ENCODE measurements at regions not wholly inside any gene's neighbourhood (a gene's known extent, or its start where the extent isn't known, plus 50 kb on each side); places are given as distances from the start of the nearest gene placed in this dataset.

GRCh38 chr12:84075991-84076390, 836.6 kb downstream of the SLC6A15 start:
- Mint-ChIP-seq H3K4me3 (ENCODE audit: low read depth) (no peak overlapping the region), H3K27ac (no peak overlapping the region), H3K27me3 (no peaks in the 10 kb centered on the region), H3K4me1 (ENCODE audit: low read depth) (no peaks in the 10 kb centered on the region), H3K36me3 (ENCODE audit: insufficient read depth) (no peaks in the 10 kb centered on the region), H3K9me3 (ENCODE audit: low read depth) (no peaks in the 10 kb centered on the region)
- no peak for TF ChIP-seq CTCF (IDR thresholded peaks at IDR 0.05; ENCODE audit: unreplicated experiment)
- no peak for DNase-seq (ENCODE audit: low spot score, unreplicated experiment)

DNA sequence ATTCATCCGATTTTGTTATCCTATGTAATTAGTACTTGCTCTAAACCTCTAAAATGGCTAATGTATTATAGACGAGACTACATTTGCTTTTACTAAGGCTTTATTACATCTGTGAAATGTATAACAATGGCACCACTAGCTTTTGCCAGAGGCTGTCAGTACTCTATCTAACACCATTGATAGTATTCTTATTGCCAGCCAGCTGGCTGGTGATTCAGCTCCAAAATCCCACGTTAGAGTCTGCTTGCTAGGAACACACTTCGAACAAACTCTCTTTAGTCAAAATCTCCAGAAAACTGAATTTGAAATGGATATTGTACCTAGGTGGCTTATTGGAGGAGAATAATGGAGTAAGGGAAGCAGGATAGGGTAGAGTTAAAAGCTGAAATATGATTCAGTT, 839.2 kb downstream of the SLC6A15 start:
- Mint-ChIP-seq H3K4me3 (ENCODE audit: low read depth) (no peak overlapping the region), H3K36me3 (ENCODE audit: insufficient read depth) (no peaks in the 10 kb centered on the region), H3K9me3 (ENCODE audit: low read depth) (no peaks in the 10 kb centered on the region)

DNA sequence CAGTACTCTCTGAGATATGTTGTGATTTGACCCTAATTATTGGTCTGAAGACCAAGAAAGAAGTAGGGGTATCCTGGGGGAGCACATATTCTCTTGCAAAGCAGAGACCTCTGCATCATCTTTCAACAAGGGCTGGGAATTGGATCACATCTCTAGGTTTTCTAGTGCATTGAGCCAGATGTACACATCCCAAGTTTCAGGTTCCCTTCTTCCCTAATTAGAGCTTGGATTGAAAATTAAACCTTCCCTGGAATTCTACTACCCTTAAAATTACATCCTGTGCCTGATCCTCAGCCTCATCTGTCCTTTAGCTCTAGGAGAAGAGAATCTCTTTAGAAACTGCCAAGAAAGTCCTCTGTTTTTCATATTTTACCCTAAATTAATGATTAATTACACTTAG, 839.6 kb downstream of the SLC6A15 start:
- no peak overlapping the region for H3K27ac Mint-ChIP-seq
- DNase-seq (ENCODE audit: low spot score, unreplicated experiment), result no peak
- TF ChIP-seq CTCF (IDR thresholded peaks at IDR 0.05; ENCODE audit: unreplicated experiment), result no peak
- no peaks in the 10 kb centered on the region for H3K36me3 Mint-ChIP-seq (ENCODE audit: insufficient read depth)
- no peaks in the 10 kb centered on the region for H3K4me1 Mint-ChIP-seq (ENCODE audit: low read depth)
- H3K27me3 Mint-ChIP-seq, result no peaks in the 10 kb centered on the region
- H3K9me3 Mint-ChIP-seq (ENCODE audit: low read depth), result no peaks in the 10 kb centered on the region
- H3K4me3 Mint-ChIP-seq (ENCODE audit: low read depth), result no peak overlapping the region

More for the DNA sequence above, 839.2 kb downstream of the SLC6A15 start:
- TF ChIP-seq CTCF (IDR thresholded peaks at IDR 0.05; ENCODE audit: unreplicated experiment), result no peak
- H3K27ac Mint-ChIP-seq, result no peak overlapping the region
- DNase-seq (ENCODE audit: low spot score, unreplicated experiment), result no peak
- no peaks in the 10 kb centered on the region for H3K27me3 Mint-ChIP-seq
- no peaks in the 10 kb centered on the region for H3K4me1 Mint-ChIP-seq (ENCODE audit: low read depth)

DNA sequence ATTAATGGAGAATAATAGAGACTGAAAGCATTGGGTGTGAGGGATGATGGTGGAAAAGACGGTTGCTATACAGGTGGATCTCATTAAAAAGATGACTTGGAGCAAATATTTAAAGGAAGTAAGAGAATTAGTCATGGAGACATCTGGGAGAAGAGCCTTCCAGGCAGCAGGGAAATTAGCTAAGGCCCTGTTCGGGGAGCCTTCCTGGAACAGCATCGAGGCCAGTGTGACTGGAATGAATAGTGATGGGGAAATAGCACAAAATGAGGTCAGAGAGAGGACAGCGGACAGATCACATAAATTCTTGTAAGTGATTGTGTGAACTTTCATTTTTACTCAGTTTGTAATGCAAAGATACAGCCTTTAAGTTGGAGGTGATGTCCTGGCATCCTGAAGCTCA, 842.3 kb downstream of the SLC6A15 start:
- no peaks in the 10 kb centered on the region for H3K36me3 Mint-ChIP-seq (ENCODE audit: insufficient read depth)
- no peaks in the 10 kb centered on the region for H3K9me3 Mint-ChIP-seq (ENCODE audit: low read depth)
- H3K27me3 Mint-ChIP-seq, result no peaks in the 10 kb centered on the region
- H3K4me3 Mint-ChIP-seq (ENCODE audit: low read depth), result no peak overlapping the region
- TF ChIP-seq CTCF (IDR thresholded peaks at IDR 0.05; ENCODE audit: unreplicated experiment), result no peak
- no peaks in the 10 kb centered on the region for H3K4me1 Mint-ChIP-seq (ENCODE audit: low read depth)
- H3K27ac Mint-ChIP-seq, result no peak overlapping the region
- no peak for DNase-seq (ENCODE audit: low spot score, unreplicated experiment)

DNA sequence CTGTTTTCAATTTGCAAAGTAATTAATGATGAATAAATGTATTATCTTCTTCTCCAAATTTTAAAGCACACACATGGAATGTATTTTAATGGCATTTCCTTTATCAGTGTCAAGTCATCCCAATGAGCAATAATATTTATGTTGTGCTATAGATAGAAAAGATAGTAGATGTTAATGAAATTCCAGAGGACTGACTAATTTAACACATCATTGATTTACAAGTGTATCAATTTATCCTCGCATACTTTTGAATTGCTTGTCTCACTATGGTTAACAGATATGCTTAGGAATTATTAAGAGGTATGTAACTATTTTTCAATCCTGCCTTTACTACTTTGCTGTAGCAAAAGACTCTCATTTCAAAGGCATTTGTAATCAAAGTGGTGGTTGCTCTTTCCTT, 842.9 kb downstream of the SLC6A15 start:
- Mint-ChIP-seq H3K27ac (no peak overlapping the region), H3K9me3 (ENCODE audit: low read depth) (no peaks in the 10 kb centered on the region), H3K4me1 (ENCODE audit: low read depth) (no peaks in the 10 kb centered on the region), H3K36me3 (ENCODE audit: insufficient read depth) (no peaks in the 10 kb centered on the region), H3K27me3 (no peaks in the 10 kb centered on the region), H3K4me3 (ENCODE audit: low read depth) (no peak overlapping the region)
- DNase-seq (ENCODE audit: low spot score, unreplicated experiment), result no peak
- no peak for TF ChIP-seq CTCF (IDR thresholded peaks at IDR 0.05; ENCODE audit: unreplicated experiment)

All from progenitor cell of endocrine pancreas (in vitro differentiated cells).